GM10266 (cell line): ENCODE measurements at regions not wholly inside any gene's neighbourhood (a gene's known extent, or its start where the extent isn't known, plus 50 kb on each side); places are given as distances from the start of the nearest gene placed in this dataset.

Experiments
- DNase-seq: peaks from one replicate; pipeline ENCODE4 v3.0.0; 2012; ENCODE audit errors: extremely low spot score
- CTCF ChIP-seq: IDR thresholded peaks from 2 replicates; pipeline ENCODE4 v1.5.1; 2012; ENCODE audit warnings: mild to moderate bottlenecking, low read depth; ENCODE audit not compliant: control insufficient read depth, insufficient read depth; ENCODE audit errors: missing control alignments

GRCh38 chr21:27740084-27740483 is 773.2 kb upstream of the ADAMTS5 start:
- TF ChIP-seq CTCF, result no peak
- DNase-seq, result no peak

DNA sequence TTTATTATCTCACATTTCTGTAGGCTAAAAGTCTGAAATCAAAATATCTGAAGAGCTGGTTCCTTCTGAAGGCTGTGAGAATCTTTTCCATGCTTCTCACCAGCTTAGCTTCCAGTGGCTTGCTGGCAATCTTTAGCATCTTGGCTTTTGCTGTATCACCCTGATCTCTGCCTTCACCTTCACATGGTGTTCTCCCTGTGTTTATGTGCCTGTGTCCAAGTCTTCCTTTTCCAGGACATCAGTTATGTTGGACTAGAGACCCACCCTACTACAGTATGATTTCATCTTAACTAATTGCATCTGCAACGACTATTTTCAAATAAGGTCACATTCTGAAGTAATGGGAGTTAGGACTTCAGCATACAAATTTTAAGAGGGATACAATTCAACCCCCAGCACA is 772.3 kb upstream of the ADAMTS5 start:
- no peak for TF ChIP-seq CTCF
- DNase-seq, result no peak

GRCh38 chr21:27735699-27736098 is 768.8 kb upstream of the ADAMTS5 start:
- DNase-seq, result no peak
- TF ChIP-seq CTCF, result no peak

- TF ChIP-seq CTCF, result no peak
- no peak for DNase-seq
These were observed 767.3 kb upstream of the ADAMTS5 start for GRCh38 chr21:27734146-27734545.

DNA sequence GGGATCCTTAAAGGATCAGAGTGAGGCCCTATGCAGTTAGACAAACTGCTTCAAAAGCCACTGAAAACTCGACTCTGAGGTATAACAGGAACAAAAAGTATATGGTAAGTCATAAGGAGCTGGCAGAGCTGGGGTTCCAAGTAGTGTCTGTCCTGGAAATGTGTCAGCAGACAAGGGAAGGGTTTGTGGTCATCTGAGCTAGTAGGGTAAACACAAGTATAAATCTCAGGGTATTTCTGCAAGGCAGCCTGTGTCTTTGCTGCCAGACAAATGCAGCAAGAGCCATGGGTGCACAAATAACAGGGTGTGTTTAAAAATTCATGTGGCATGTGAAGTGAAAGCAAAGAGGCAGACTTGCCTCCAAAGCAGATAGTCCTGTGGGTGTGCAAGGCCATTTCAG is 759.0 kb upstream of the ADAMTS5 start:
- no peak for DNase-seq

DNA sequence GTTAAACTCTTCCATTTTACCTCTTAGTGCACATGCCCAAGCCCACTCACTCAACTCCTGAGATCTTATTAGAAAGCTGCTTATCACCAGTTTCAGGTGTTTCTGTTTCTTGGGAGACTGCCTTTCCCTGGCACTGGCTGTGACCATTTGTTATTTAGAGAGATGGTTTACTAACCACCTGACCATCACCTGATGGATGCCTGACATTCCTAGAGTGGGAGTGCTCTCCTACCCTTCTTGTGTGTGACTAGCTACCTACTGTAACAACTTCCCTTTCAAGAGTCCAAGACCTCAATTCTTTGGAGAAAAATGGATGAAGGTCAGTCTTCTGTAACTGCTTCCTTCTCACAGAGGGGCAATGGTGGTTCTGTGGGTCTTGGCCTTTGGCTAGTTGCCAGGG is 755.2 kb upstream of the ADAMTS5 start:
- TF ChIP-seq CTCF, result no peak
- no peak for DNase-seq

More for the DNA sequence above, 759.0 kb upstream of the ADAMTS5 start:
- TF ChIP-seq CTCF, result no peak

DNA sequence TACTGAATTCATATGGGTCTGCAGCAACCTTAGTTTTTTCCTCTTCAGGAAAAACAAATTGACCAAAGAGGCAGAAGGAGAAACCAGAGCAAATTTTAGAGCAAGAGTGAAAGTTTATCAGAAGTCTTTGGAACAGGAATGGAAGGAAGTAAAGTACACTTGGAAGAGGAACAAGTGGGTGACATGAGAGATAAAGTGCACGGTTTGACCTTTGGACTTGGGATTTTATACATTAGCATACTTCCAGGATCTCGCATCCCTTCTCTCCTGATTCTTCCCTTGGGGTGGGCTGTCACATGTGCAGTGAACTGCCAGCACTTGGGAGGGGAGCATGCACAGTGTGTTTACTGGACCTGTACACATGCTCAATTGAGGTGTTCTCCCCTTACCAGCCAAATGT is 754.8 kb upstream of the ADAMTS5 start:
- no peak for DNase-seq
- TF ChIP-seq CTCF, result no peak

DNA sequence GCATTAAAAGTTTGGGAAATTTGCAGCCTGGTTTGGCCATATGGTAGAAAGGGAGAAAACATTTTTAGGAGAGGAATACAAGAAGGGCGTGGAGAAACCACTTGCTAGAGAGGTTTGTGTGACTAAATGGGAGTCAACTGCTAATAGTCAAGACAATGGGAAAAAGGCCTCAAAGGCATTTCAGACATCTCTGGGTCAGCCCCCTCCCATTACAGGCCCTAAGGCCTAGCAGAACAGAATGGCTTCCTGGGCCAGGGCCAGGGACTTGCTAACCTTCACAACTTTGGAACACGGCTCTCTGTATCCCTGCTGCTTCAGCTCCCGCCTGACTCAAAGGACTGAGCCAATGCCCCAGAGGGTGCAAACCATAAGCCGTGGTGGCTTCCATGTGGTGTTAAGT is 752.3 kb upstream of the ADAMTS5 start:
- no peak for DNase-seq
- no peak for TF ChIP-seq CTCF
